ENCODE measurements at regions not wholly inside any gene's neighbourhood (a gene's known extent, or its start where the extent isn't known, plus 50 kb on each side); places are given as distances from the start of the nearest gene placed in this dataset.

- no peaks in the 10 kb centered on the region for H3K27me3 ChIP-seq (ENCODE audit: insufficient read depth, poor library complexity, severe bottlenecking)
- H3K27ac ChIP-seq (replicated peaks): no peak overlapping the region
- no peak overlapping the region for H3K4me3 ChIP-seq (replicated peaks; ENCODE audit: insufficient read depth, low read length)
- TF ChIP-seq CTCF (IDR thresholded peaks at IDR 0.05; ENCODE audit: insufficient read depth, low read length) (no peak), REST (IDR thresholded peaks at IDR 0.05; ENCODE audit: insufficient replicate concordance, low read depth) (no peak), GABPA (IDR thresholded peaks at IDR 0.05; ENCODE audit: low read depth) (no peak), POLR2AphosphoS5 (IDR thresholded peaks at IDR 0.05; ENCODE audit: low read depth) (no peak), SPI1 (IDR thresholded peaks at IDR 0.05; ENCODE audit: borderline replicate concordance, low read depth) (no peak)
- no peak for DNase-seq (ENCODE audit: low read depth in 1 of 2, low spot score in 1 of 2)
These were observed 1271.9 kb downstream of the ZPLD1 start for GRCh38 chr3:103706671-103707070.

- H3K27ac ChIP-seq (replicated peaks): no peak overlapping the region
- H3K4me3 ChIP-seq (replicated peaks; ENCODE audit: insufficient read depth, low read length): no peak overlapping the region
- no peak for DNase-seq (ENCODE audit: low read depth in 1 of 2, low spot score in 1 of 2)
- no peaks in the 10 kb centered on the region for H3K27me3 ChIP-seq (ENCODE audit: insufficient read depth, poor library complexity, severe bottlenecking)
- TF ChIP-seq SPI1 (IDR thresholded peaks at IDR 0.05; ENCODE audit: borderline replicate concordance, low read depth) (no peak), GABPA (IDR thresholded peaks at IDR 0.05; ENCODE audit: low read depth) (no peak), CTCF (IDR thresholded peaks at IDR 0.05; ENCODE audit: insufficient read depth, low read length) (no peak), REST (IDR thresholded peaks at IDR 0.05; ENCODE audit: insufficient replicate concordance, low read depth) (no peak), POLR2AphosphoS5 (IDR thresholded peaks at IDR 0.05; ENCODE audit: low read depth) (no peak)
These were observed 1276.9 kb downstream of the ZPLD1 start for GRCh38 chr3:103711670-103712069.

- no peak overlapping the region for H3K27ac ChIP-seq (replicated peaks)
- H3K27me3 ChIP-seq (ENCODE audit: insufficient read depth, poor library complexity, severe bottlenecking): no peaks in the 10 kb centered on the region
- TF ChIP-seq CTCF (IDR thresholded peaks at IDR 0.05; ENCODE audit: insufficient read depth, low read length) (no peak), GABPA (IDR thresholded peaks at IDR 0.05; ENCODE audit: low read depth) (no peak), POLR2AphosphoS5 (IDR thresholded peaks at IDR 0.05; ENCODE audit: low read depth) (no peak), REST (IDR thresholded peaks at IDR 0.05; ENCODE audit: insufficient replicate concordance, low read depth) (no peak), SPI1 (IDR thresholded peaks at IDR 0.05; ENCODE audit: borderline replicate concordance, low read depth) (no peak)
- DNase-seq (ENCODE audit: low read depth in 1 of 2, low spot score in 1 of 2): no peak
- no peak overlapping the region for H3K4me3 ChIP-seq (replicated peaks; ENCODE audit: insufficient read depth, low read length)
These were observed 1277.6 kb downstream of the ZPLD1 start for GRCh38 chr3:103712320-103713008.

Measured in HL-60 (cell line).